ENCODE measurements at regions not wholly inside any gene's neighbourhood (a gene's known extent, or its start where the extent isn't known, plus 50 kb on each side); places are given as distances from the start of the nearest gene placed in this dataset.

GRCh38 chr11:112778091-112778876, 182.9 kb upstream of the NCAM1 start:
- H3K9me3 ChIP-seq (ENCODE audit: control insufficient read depth, insufficient read depth, low read length), result no peaks in the 10 kb centered on the region
- no peaks in the 10 kb centered on the region for H3K4me1 ChIP-seq (ENCODE audit: control insufficient read depth, low read length)
- H3K36me3 ChIP-seq (ENCODE audit: control insufficient read depth, low read length), result no peaks in the 10 kb centered on the region
- no peaks in the 10 kb centered on the region for H3K9me2 ChIP-seq (replicated peaks; ENCODE audit: control insufficient read depth, low read length)
- no peak overlapping the region for H3K4me2 ChIP-seq (ENCODE audit: low read length)
- H3K79me2 ChIP-seq (ENCODE audit: control insufficient read depth, low read length), result no peaks in the 10 kb centered on the region
- no peak overlapping the region for H3K27ac ChIP-seq (ENCODE audit: low read depth, low read length)
- H3K4me3 ChIP-seq (ENCODE audit: low read length), result no peak overlapping the region
- no peaks in the 10 kb centered on the region for H4K20me1 ChIP-seq (ENCODE audit: control insufficient read depth, insufficient read depth, low read depth, low read length)
- no peaks in the 10 kb centered on the region for H3K27me3 ChIP-seq (ENCODE audit: control insufficient read depth, low read length)
- TF ChIP-seq EZH2phosphoT487 (IDR thresholded peaks at IDR 0.05; ENCODE audit: borderline replicate concordance, low read length) (no peak), CTCF (IDR thresholded peaks at IDR 0.05; ENCODE audit: low read depth, low read length, poor library complexity, severe bottlenecking) (no peak)
- H3F3A ChIP-seq (ENCODE audit: control insufficient read depth, insufficient read depth), result no peaks in the 10 kb centered on the region

- Histone ChIP-seq H3K4me2 (ENCODE audit: low read length) (no peak overlapping the region), H3K27me3 (ENCODE audit: control insufficient read depth, low read length) (no peaks in the 10 kb centered on the region)
- TF ChIP-seq CTCF (IDR thresholded peaks at IDR 0.05; ENCODE audit: low read depth, low read length, poor library complexity, severe bottlenecking) (no peak), EZH2phosphoT487 (IDR thresholded peaks at IDR 0.05; ENCODE audit: borderline replicate concordance, low read length) (no peak)
Measured at GRCh38 chr11:112778877-112779266, 182.3 kb upstream of the NCAM1 start.

GRCh38 chr11:112780351-112781087, 180.7 kb upstream of the NCAM1 start:
- Histone ChIP-seq H4K20me1 (ENCODE audit: control insufficient read depth, insufficient read depth, low read depth, low read length) (no peaks in the 10 kb centered on the region), H3K27me3 (ENCODE audit: control insufficient read depth, low read length) (no peaks in the 10 kb centered on the region), H3K4me3 (ENCODE audit: low read length) (no peak overlapping the region)

More at GRCh38 chr11:112778877-112779266, 182.3 kb upstream of the NCAM1 start:
- Histone ChIP-seq H3K4me3 (ENCODE audit: low read length) (no peak overlapping the region), H3K9me3 (ENCODE audit: control insufficient read depth, insufficient read depth, low read length) (no peaks in the 10 kb centered on the region), H3K9me2 (replicated peaks; ENCODE audit: control insufficient read depth, low read length) (no peaks in the 10 kb centered on the region), H3K4me1 (ENCODE audit: control insufficient read depth, low read length) (no peaks in the 10 kb centered on the region), H3K79me2 (ENCODE audit: control insufficient read depth, low read length) (no peaks in the 10 kb centered on the region), H4K20me1 (ENCODE audit: control insufficient read depth, insufficient read depth, low read depth, low read length) (no peaks in the 10 kb centered on the region), H3K27ac (ENCODE audit: low read depth, low read length) (no peak overlapping the region), H3K36me3 (ENCODE audit: control insufficient read depth, low read length) (no peaks in the 10 kb centered on the region), H3F3A (ENCODE audit: control insufficient read depth, insufficient read depth) (no peaks in the 10 kb centered on the region)

More at GRCh38 chr11:112780351-112781087, 180.7 kb upstream of the NCAM1 start:
- Histone ChIP-seq H3F3A (ENCODE audit: control insufficient read depth, insufficient read depth) (no peaks in the 10 kb centered on the region), H3K36me3 (ENCODE audit: control insufficient read depth, low read length) (no peaks in the 10 kb centered on the region), H3K9me2 (replicated peaks; ENCODE audit: control insufficient read depth, low read length) (no peaks in the 10 kb centered on the region), H3K27ac (ENCODE audit: low read depth, low read length) (no peak overlapping the region), H3K79me2 (ENCODE audit: control insufficient read depth, low read length) (no peaks in the 10 kb centered on the region), H3K4me2 (ENCODE audit: low read length) (no peak overlapping the region), H3K4me1 (ENCODE audit: control insufficient read depth, low read length) (no peaks in the 10 kb centered on the region), H3K9me3 (ENCODE audit: control insufficient read depth, insufficient read depth, low read length) (no peaks in the 10 kb centered on the region)
- TF ChIP-seq CTCF (IDR thresholded peaks at IDR 0.05; ENCODE audit: low read depth, low read length, poor library complexity, severe bottlenecking) (no peak), EZH2phosphoT487 (IDR thresholded peaks at IDR 0.05; ENCODE audit: borderline replicate concordance, low read length) (no peak)

Measured in DOHH2 (cell line).